GM19468 (cell line): ENCODE measurements at regions not wholly inside any gene's neighbourhood (a gene's known extent, or its start where the extent isn't known, plus 50 kb on each side); places are given as distances from the start of the nearest gene placed in this dataset.
"Not testable (repeated sequence)": the region's sequence is repeated elsewhere in the genome, so short reads cannot be mapped to it uniquely, and the experiment has no call there.

Experiments used
- ATAC-seq: cut with Tn5 transposase; IDR thresholded peaks from one replicate; pipeline ENCODE4 v1.9.1; 2021; ENCODE audit warnings: mild to moderate bottlenecking, moderate library complexity, moderate number of reproducible peaks; ENCODE audit not compliant: unreplicated experiment; ENCODE audit errors: extremely low read depth

- ATAC-seq, result no peak
Measured at GRCh38 chr3:40876009-40876408, 323.3 kb upstream of the CTNNB1 start.

GRCh38 chr3:40876496-40876895 lies 322.8 kb upstream of the CTNNB1 start:
- ATAC-seq, result no peak

- no peak for ATAC-seq
Measured at GRCh38 chr3:40877631-40878463, 321.5 kb upstream of the CTNNB1 start.

- no peak for ATAC-seq
Measured at GRCh38 chr3:40878464-40878905, 320.8 kb upstream of the CTNNB1 start.

- ATAC-seq, result no peak
Measured at GRCh38 chr3:40885430-40885829, 313.9 kb upstream of the CTNNB1 start.

- ATAC-seq, result no peak
Measured at GRCh38 chr3:40886660-40887425, 312.5 kb upstream of the CTNNB1 start.

GRCh38 chr3:40891186-40891585 lies 308.1 kb upstream of the CTNNB1 start:
- ATAC-seq, result no peak

GRCh38 chr3:40895109-40895508 lies 304.2 kb upstream of the CTNNB1 start:
- no peak for ATAC-seq

- ATAC-seq, result no peak
Measured at GRCh38 chr3:40899286-40899712, 300.0 kb upstream of the CTNNB1 start.

GRCh38 chr3:40901298-40901697 lies 298.0 kb upstream of the CTNNB1 start:
- no peak for ATAC-seq

GRCh38 chr3:40901796-40902195 lies 297.5 kb upstream of the CTNNB1 start:
- ATAC-seq, result no peak

GRCh38 chr3:40907907-40908465 lies 291.3 kb upstream of the CTNNB1 start:
- ATAC-seq, result not testable (repeated sequence)

GRCh38 chr3:40908612-40909011 lies 290.7 kb upstream of the CTNNB1 start:
- ATAC-seq, result no peak

GRCh38 chr3:40911264-40911663 lies 288.0 kb upstream of the CTNNB1 start:
- ATAC-seq, result no peak

GRCh38 chr3:40911928-40912327 lies 287.4 kb upstream of the CTNNB1 start:
- no peak for ATAC-seq

GRCh38 chr3:40912461-40912860 lies 286.8 kb upstream of the CTNNB1 start:
- no peak for ATAC-seq

GRCh38 chr3:40913192-40913591 lies 286.1 kb upstream of the CTNNB1 start:
- no peak for ATAC-seq

GRCh38 chr3:40913641-40914040 lies 285.7 kb upstream of the CTNNB1 start:
- ATAC-seq, result no peak

GRCh38 chr3:40914475-40914874 lies 284.8 kb upstream of the CTNNB1 start:
- no peak for ATAC-seq

- ATAC-seq, result no peak
Measured at GRCh38 chr3:40915346-40915865, 283.9 kb upstream of the CTNNB1 start.

- no peak for ATAC-seq
Measured at GRCh38 chr3:40920041-40920440, 279.3 kb upstream of the CTNNB1 start.
